Endothelial cell of umbilical vein (primary cell): ENCODE measurements at regions not wholly inside any gene's neighbourhood (a gene's known extent, or its start where the extent isn't known, plus 50 kb on each side); places are given as distances from the start of the nearest gene placed in this dataset.

Experiments
- BruUV-seq: library from RNA; stranded (reverse); fragments of 400-500 nt; replicated peaks from 2 replicates; lab custom pipeline; 2021; lab: Mats Ljungman, UMichigan
- CTCF ChIA-PET: fragments of 300-600, 350-600 bp; sonication (Branson Sonifier 250); formaldehyde crosslinking; loops from one replicate; lab custom pipeline; 2021; ENCODE audit warnings: antibody characterized with exemption, inconsistent platforms; lab: Charles Lee
- POLR2A ChIA-PET: fragments of 300-600, 350-600 bp; sonication (Branson Sonifier 250); formaldehyde crosslinking; loops from one replicate; lab custom pipeline; 2021; ENCODE audit warnings: antibody characterized with exemption, inconsistent platforms; lab: Charles Lee
- DNase-seq: peaks from one replicate; pipeline ENCODE4 v3.0.0-alpha.2; 2011; ENCODE audit warnings: low read depth, low spot score
- FAIRE-seq: peaks from 2 replicates; lab custom pipeline; 2011; peaks lifted over from hg19 to GRCh38; lab: Jason Lieb, UNC
- H2AFZ ChIP-seq: 2 replicates; pipeline ENCODE4 v1.6.0; 2012; ENCODE audit warnings: low read depth, low read length, control low read depth, inconsistent platforms
- H3K27ac ChIP-seq: 2 replicates; pipeline ENCODE4 v1.5.1; 2011; ENCODE audit warnings: low read depth, mild to moderate bottlenecking, control low read depth, low read length, moderate library complexity; ENCODE audit not compliant: insufficient read depth
- H3K27me3 ChIP-seq, 2 experiments: 2 replicates each; pipeline versions ENCODE4 v1.6.0 to v1.6.1; 2011; ENCODE audit warnings: low read length in 2 of 2, mixed read lengths in 1 of 2; ENCODE audit not compliant: control insufficient read depth in 2 of 2, insufficient read depth in 2 of 2
- H3K36me3 ChIP-seq, 2 experiments: 2 replicates in 1 of 2; 3 replicates in 1 of 2; pipeline ENCODE4 v1.5.1; 2011; ENCODE audit warnings: low read length in 2 of 2, mild to moderate bottlenecking in 1 of 2, moderate library complexity in 1 of 2; ENCODE audit not compliant: control insufficient read depth in 2 of 2, insufficient read depth in 2 of 2; ENCODE audit errors: extremely low read depth in 1 of 2
- H3K4me1 ChIP-seq: 3 replicates; pipeline ENCODE4 v1.5.1; 2011; ENCODE audit warnings: mild to moderate bottlenecking, low read length; ENCODE audit not compliant: control insufficient read depth, insufficient read depth; ENCODE audit errors: extremely low read depth
- H3K4me2 ChIP-seq: 2 replicates; pipeline ENCODE4 v1.6.1; 2011; ENCODE audit warnings: low read length, control low read depth, mixed read lengths; ENCODE audit not compliant: insufficient read depth
- H3K4me3 ChIP-seq, 3 experiments: fragments of 200-600 bp in 1 of 3; sonication (generic), shearing (Covaris generic) in 1 of 3; replicated peaks in 1 of 3; 2 replicates each; pipeline ENCODE4 v1.5.1; 2011 to 2016; ENCODE audit warnings: control low read depth in 3 of 3, low read length in 3 of 3, mild to moderate bottlenecking in 2 of 3, inconsistent platforms in 1 of 3, low read depth in 1 of 3, moderate library complexity in 1 of 3; ENCODE audit not compliant: insufficient read depth in 1 of 3
- H3K79me2 ChIP-seq: 2 replicates; pipeline ENCODE4 v1.6.0; 2012; ENCODE audit warnings: low read length, inconsistent platforms; ENCODE audit not compliant: control insufficient read depth, insufficient read depth
- H3K9ac ChIP-seq: replicated peaks from 2 replicates; pipeline ENCODE3; 2011; ENCODE audit warnings: low read length, control low read depth; ENCODE audit not compliant: insufficient read depth; ENCODE audit errors: extremely low read depth
- H3K9me1 ChIP-seq: replicated peaks from 3 replicates; pipeline ENCODE4 v1.6.0; 2011; ENCODE audit warnings: mild to moderate bottlenecking, low read length; ENCODE audit not compliant: control insufficient read depth, insufficient read depth; ENCODE audit errors: extremely low read depth
- H3K9me3 ChIP-seq: replicated peaks from 2 replicates; pipeline ENCODE4 v1.5.1; 2012; ENCODE audit warnings: low read length, inconsistent platforms; ENCODE audit not compliant: control insufficient read depth, insufficient read depth
- H4K20me1 ChIP-seq: replicated peaks from 2 replicates; pipeline ENCODE3; 2011; ENCODE audit warnings: mild to moderate bottlenecking, low read length; ENCODE audit not compliant: control insufficient read depth, insufficient read depth; ENCODE audit errors: extremely low read depth
- EZH2 ChIP-seq: IDR thresholded peaks from 2 replicates; pipeline ENCODE4 v1.6.1; 2012; ENCODE audit warnings: borderline replicate concordance, low read depth, mild to moderate bottlenecking, moderate library complexity, low read length, inconsistent platforms; ENCODE audit not compliant: severe bottlenecking
- FOS ChIP-seq: IDR thresholded peaks from 2 replicates; pipeline ENCODE4 v1.6.1; 2011; ENCODE audit warnings: mild to moderate bottlenecking, low read length, moderate library complexity, borderline replicate concordance; ENCODE audit not compliant: insufficient read depth
- GATA2 ChIP-seq: IDR thresholded peaks from 2 replicates; pipeline ENCODE4 v1.7.0; 2011; ENCODE audit warnings: low read depth, mild to moderate bottlenecking, moderate library complexity, mixed read lengths, low read length; ENCODE audit not compliant: insufficient read length, insufficient read depth
- JUN ChIP-seq: IDR thresholded peaks from 2 replicates; pipeline ENCODE4 v1.6.1; 2011; ENCODE audit warnings: borderline replicate concordance, low read depth; ENCODE audit not compliant: insufficient read length, insufficient read depth
- MYC ChIP-seq: IDR thresholded peaks from one replicate; pipeline ENCODE4 v1.6.1; 2011; ENCODE audit warnings: mild to moderate bottlenecking, low read depth, low read length
- POLR2A ChIP-seq: IDR thresholded peaks from 2 replicates; pipeline ENCODE4 v1.6.1; 2012; ENCODE audit warnings: low read depth, mild to moderate bottlenecking, control low read depth, low read length
- POLR2AphosphoS5 ChIP-seq: IDR thresholded peaks from 2 replicates; pipeline ENCODE4 v1.6.1; 2012; ENCODE audit warnings: low read depth, mild to moderate bottlenecking, control low read depth, low read length, moderate library complexity; ENCODE audit not compliant: insufficient read depth
- dilution Hi-C: fragments of 300-500 bp; cut with MboI; formaldehyde crosslinking; loops from one replicate; pipeline ENCODE4 v1.15.0; 2019; ENCODE audit warnings: low sequenced_read_pairs; ENCODE audit not compliant: extremely low pct_ligation_motif_present
- intact Hi-C: fragments of 100-400 bp; cut with micrococcal nuclease; formaldehyde crosslinking; loops from one replicate; pipeline ENCODE4 v1.10.0; 2022
- TF ChIP-seq, protein P1 (sequence below): IDR thresholded peaks from 2 replicates; pipeline ENCODE4 v1.6.1; 2011; ENCODE audit not compliant: insufficient read depth, insufficient read length
- TF ChIP-seq, protein P2 (sequence below), 2 donors: IDR thresholded peaks; 1 replicate in 1 of 2; 2 replicates in 1 of 2; pipeline ENCODE4 v1.5.1; 2011; ENCODE audit warnings: low read length in 2 of 2, mild to moderate bottlenecking in 2 of 2, moderate library complexity in 2 of 2, control low read depth in 1 of 2, inconsistent platforms in 1 of 2, low read depth in 1 of 2; ENCODE audit not compliant: insufficient read depth in 1 of 2; ENCODE audit errors: extremely low read depth in 1 of 2

DNA sequence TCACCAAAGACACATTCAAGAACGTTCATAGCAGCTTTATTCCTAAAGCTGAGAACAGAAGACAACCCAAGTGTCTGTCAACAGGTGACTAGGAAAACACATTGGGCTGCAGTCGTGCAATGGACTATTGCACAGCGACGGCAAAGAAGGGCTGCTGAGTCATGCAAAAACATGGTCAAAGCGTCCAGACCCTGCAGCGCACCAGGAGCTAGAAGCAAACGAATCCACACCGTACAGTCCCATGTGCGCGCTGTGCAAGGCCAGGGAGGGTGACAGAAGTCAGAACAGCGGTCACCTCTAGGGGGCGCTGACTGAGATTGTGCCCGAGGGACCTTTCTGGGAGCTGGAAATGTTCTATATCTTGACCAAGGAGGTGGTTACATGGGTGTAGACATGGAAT is 266.4 kb downstream of the MAF start:
- DNase-seq (no peak), FAIRE-seq (no peak)
- H3K4me2 ChIP-seq: no peak overlapping the region
- no peak overlapping the region for H3K4me3 ChIP-seq
- H3K27ac ChIP-seq: no peak overlapping the region
- BruUV-seq: no TSS peak
- ChIA-PET POLR2A (no interaction called here), CTCF (no interaction called here)
- no peaks in the 10 kb centered on the region for H4K20me1 ChIP-seq
- no peak overlapping the region for H2AFZ ChIP-seq
- dilution Hi-C loops (no loop called here), intact Hi-C loops (no loop called here)
- no peaks in the 10 kb centered on the region for H3K9me1 ChIP-seq
- no peaks in the 10 kb centered on the region for H3K27me3 ChIP-seq
- no peaks in the 10 kb centered on the region for H3K36me3 ChIP-seq
- no peaks in the 10 kb centered on the region for H3K79me2 ChIP-seq
- H3K9me3 ChIP-seq: peaks cover 10% of the 10 kb centered on the region
- no peaks in the 10 kb centered on the region for H3K4me1 ChIP-seq
- TF ChIP-seq POLR2AphosphoS5 (no peak), GATA2 (no peak), MYC (no peak), EZH2 (no peak), JUN (no peak), POLR2A (no peak), FOS (no peak)
- TF ChIP-seq, protein P1, sequence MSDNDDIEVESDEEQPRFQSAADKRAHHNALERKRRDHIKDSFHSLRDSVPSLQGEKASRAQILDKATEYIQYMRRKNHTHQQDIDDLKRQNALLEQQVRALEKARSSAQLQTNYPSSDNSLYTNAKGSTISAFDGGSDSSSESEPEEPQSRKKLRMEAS: no peak
- TF ChIP-seq, protein P2, sequence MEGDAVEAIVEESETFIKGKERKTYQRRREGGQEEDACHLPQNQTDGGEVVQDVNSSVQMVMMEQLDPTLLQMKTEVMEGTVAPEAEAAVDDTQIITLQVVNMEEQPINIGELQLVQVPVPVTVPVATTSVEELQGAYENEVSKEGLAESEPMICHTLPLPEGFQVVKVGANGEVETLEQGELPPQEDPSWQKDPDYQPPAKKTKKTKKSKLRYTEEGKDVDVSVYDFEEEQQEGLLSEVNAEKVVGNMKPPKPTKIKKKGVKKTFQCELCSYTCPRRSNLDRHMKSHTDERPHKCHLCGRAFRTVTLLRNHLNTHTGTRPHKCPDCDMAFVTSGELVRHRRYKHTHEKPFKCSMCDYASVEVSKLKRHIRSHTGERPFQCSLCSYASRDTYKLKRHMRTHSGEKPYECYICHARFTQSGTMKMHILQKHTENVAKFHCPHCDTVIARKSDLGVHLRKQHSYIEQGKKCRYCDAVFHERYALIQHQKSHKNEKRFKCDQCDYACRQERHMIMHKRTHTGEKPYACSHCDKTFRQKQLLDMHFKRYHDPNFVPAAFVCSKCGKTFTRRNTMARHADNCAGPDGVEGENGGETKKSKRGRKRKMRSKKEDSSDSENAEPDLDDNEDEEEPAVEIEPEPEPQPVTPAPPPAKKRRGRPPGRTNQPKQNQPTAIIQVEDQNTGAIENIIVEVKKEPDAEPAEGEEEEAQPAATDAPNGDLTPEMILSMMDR (IDR thresholded peaks at IDR 0.05; ENCODE audit: extremely low read depth in 1 of 2, insufficient read depth in 1 of 2, low read depth in 1 of 2, low read length in 2 of 2): no peak
- H3K9ac ChIP-seq: no peak overlapping the region
